Body of pancreas (tissue), 4 donors: ENCODE measurements at regions not wholly inside any gene's neighbourhood (a gene's known extent, or its start where the extent isn't known, plus 50 kb on each side); places are given as distances from the start of the nearest gene placed in this dataset.

Experiments used
- POLR2A ChIP-seq, 3 donors: fragments of 450-650 bp; IDR thresholded peaks; one replicate each; pipeline ENCODE4 v1.6.1; 2016; ENCODE audit warnings: antibody characterized with exemption in 3 of 3, mild to moderate bottlenecking in 2 of 3
- TF ChIP-seq, protein P1 (sequence below), 7 experiments: fragments of 450-650 bp in 4 of 7; fragments of 200-600 bp in 3 of 7; sonication (generic) in 3 of 7; IDR thresholded peaks; one replicate each; pipeline ENCODE4 v1.5.1; 2016 to 2019; ENCODE audit warnings: antibody characterized with exemption in 7 of 7

DNA sequence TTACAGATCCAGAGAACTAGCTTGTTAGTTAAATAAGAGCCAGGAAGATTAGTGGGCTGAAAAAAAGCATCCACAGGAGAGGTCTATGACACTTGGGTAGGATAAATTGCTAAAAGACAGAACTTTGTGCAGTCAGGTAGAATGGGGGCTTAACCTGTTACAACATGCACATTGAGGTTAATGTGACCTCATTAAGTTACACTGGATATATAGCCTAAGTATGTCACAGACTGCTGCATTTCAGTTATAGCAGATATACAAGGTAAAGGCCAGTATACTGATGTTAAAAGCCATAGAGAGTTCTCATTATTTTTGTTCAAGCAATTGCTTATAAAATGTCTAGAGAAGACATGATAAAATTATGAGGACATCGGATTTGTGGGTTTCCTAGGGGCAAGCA is 1179.9 kb upstream of the PCDH9 start:
- TF ChIP-seq, protein P1, sequence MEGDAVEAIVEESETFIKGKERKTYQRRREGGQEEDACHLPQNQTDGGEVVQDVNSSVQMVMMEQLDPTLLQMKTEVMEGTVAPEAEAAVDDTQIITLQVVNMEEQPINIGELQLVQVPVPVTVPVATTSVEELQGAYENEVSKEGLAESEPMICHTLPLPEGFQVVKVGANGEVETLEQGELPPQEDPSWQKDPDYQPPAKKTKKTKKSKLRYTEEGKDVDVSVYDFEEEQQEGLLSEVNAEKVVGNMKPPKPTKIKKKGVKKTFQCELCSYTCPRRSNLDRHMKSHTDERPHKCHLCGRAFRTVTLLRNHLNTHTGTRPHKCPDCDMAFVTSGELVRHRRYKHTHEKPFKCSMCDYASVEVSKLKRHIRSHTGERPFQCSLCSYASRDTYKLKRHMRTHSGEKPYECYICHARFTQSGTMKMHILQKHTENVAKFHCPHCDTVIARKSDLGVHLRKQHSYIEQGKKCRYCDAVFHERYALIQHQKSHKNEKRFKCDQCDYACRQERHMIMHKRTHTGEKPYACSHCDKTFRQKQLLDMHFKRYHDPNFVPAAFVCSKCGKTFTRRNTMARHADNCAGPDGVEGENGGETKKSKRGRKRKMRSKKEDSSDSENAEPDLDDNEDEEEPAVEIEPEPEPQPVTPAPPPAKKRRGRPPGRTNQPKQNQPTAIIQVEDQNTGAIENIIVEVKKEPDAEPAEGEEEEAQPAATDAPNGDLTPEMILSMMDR (IDR thresholded peaks at IDR 0.05): no peak
- no peak for TF ChIP-seq POLR2A (IDR thresholded peaks at IDR 0.05)
